HG02943 (cell line): ENCODE measurements at regions not wholly inside any gene's neighbourhood (a gene's known extent, or its start where the extent isn't known, plus 50 kb on each side); places are given as distances from the start of the nearest gene placed in this dataset.

Experiments used
- ATAC-seq: cut with Tn5 transposase; IDR thresholded peaks from one replicate; pipeline ENCODE4 v1.9.1; 2021; ENCODE audit warnings: mild to moderate bottlenecking, low read depth, moderate library complexity; ENCODE audit not compliant: unreplicated experiment

GRCh38 chr6:142500250-142500786 lies 198.5 kb downstream of the ADGRG6 start:
- ATAC-seq: no peak

DNA sequence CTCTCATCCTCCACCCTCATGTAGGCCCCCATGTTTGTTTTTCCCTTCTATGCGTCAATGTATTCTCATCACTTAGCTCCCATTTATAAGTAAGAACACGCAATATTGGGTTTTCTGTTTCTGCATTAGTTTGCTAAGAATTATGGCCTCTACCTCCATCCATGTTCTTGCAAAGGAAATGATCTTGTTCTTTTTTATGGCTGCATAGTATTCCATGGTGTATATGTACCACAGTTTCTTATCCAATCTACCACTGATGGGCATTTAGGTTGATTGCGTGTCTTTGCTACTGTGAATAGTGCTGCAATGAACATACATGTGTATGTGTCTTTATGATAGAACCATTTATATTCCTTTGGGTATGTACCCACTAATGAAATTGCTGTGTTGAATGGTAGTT lies 200.0 kb downstream of the ADGRG6 start:
- no peak for ATAC-seq

DNA sequence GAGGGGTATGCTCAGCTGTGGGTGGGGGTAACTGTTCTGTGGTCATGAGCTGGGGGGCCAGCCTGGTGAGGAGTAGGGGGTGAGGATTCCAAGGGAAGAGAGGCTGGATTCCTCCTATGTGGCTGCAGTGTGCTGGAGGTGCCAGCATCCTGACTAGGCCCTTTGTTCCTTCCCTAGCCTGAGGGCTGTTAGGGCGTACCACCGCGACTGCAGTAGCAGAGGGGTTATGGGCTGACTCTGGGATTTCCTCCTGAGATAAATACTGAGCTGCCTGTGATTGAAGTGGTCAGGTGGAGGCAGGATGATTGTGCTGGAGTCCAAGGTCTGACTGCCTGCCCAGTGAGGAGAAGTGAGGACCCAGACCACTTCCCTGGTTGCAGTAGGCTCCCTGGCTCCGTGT lies 205.3 kb downstream of the ADGRG6 start:
- no peak for ATAC-seq

GRCh38 chr6:142510211-142510610 lies 208.4 kb downstream of the ADGRG6 start:
- no peak for ATAC-seq

- ATAC-seq: no peak
Observed at GRCh38 chr6:142518126-142518525, 216.3 kb downstream of the ADGRG6 start.

GRCh38 chr6:142518761-142519160 lies 217.0 kb downstream of the ADGRG6 start:
- no peak for ATAC-seq

- no peak for ATAC-seq
Observed at GRCh38 chr6:142521791-142522190, 220.0 kb downstream of the ADGRG6 start.

DNA sequence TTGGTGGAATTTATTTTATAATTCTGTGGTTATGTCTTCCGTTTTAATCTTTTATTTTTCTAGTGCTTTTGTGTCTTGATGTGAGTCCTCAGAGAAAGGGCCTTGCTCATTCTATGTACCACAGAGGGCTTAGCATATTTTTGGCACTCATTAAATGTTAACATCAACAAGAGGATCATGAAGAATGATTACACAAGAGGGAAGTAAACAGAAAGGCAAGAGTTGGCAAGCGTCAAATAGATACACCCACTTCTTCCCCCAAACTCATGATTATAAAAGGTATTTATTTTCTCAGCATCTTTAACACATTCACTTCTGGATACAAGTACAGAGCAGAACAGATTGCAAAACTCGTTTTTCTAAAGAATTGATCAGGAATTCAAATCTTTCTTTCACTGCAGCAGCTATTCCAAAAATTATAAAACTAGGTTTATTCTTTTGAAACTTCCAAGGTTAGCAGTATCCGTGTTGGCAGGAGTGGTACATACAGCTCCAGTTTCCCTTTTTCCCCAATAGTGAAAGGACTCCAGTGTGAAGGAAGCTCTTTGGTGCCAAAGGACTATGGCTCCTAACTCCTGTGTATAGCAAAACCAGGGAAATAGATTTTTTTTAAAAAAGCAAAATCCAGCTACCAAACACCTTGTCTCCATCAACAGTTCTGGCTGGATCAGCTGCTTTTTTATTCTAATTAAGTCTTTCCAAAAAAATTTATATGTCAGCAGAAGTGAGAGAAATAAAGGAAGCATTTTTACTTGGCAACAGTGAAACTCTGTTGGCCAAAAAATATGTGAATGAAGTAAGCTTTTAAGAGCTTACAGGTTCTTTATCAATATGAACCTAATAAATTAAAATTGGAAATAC lies 221.9 kb downstream of the ADGRG6 start:
- no peak for ATAC-seq

- no peak for ATAC-seq
Observed at GRCh38 chr6:142530566-142530965, 228.8 kb downstream of the ADGRG6 start.

- ATAC-seq: no peak
Observed at GRCh38 chr6:142531727-142532126, 229.9 kb downstream of the ADGRG6 start.

- ATAC-seq: no peak
Observed at GRCh38 chr6:142534076-142534475, 232.3 kb downstream of the ADGRG6 start.

- ATAC-seq: no peak
Observed at GRCh38 chr6:142534484-142534883, 232.7 kb downstream of the ADGRG6 start.

DNA sequence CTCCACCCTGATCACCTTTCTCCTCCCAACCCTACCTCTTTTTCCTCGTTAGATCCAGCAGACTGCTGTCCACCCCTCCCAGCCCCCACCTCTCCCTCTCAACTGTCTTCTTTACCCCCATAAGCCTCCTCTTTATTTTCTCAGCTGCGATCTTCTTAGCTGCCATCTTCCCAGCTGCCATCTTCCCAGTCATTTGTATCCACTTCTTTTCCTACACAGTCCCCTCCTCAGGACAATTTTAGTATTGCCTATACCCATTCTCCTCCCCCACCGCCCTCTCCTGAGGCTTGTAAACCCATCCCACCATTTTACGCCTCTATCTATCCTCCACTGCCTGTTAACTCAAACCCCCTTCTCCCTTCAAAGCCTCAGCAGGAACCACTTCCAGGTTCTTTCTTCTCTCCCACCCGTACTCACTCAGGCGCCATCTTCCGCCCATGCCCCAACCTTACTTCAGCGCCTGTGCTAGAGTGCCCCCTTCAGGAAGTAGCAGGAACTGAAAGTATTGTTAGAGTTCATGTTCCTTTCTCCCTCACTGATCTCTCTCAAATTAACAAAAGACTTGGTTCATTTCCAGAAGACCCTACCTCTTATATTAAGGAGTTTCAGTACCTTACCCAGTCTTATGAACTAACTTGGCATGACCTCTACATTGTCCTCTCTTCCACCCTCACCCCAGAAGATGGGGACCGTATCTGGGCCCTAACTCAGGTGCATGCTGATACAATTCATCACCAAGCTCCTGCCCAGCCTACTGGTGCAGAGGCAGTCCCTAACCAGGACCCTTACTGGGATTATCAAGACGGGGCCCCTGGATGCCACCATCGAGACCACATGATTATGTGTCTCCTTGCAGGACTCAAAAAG lies 236.0 kb downstream of the ADGRG6 start:
- ATAC-seq: no peak

DNA sequence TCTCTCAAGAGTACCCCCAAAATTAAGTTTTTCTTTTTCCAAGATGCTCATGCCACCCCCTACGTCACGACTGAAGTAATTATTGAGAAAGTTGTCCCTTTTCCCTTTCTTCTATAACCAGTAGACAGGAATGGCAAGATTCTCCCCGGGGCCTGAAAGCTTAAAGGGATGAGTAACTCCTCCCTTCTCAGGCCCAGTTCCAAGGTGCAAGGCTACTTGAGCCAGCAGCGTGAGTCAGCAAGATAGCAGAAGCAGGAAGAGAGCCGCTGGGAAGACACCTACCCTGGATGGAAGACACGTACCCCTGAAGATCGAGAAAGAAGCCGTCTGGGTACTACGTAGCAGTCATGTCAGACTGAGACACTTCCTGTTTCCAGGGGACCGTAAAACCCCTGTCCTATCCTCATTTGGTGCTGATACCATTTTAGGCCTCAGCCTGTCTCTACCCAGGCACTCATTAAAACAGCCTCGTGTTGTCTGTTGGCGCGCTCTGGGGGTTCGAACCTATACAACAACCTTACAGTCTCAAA lies 241.0 kb downstream of the ADGRG6 start:
- no peak for ATAC-seq

DNA sequence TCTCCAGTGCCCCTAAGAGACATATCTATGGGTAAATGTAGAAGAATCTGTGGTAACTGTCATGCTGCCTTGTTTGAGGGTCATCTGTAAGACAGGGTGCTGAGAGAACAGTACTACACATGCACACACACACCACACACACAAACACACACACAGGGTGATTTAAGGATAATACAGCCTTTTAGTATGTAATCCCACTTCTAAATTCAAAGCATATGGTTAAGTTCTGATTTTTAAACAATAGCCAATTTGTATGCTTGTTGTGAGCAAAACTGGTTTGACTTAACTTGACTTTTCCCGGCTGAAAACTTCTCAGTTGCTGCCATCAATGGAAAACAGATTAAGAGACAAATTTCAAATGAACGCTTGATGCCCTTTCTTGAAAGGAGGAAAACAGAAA lies 241.8 kb downstream of the ADGRG6 start:
- no peak for ATAC-seq

- no peak for ATAC-seq
Observed at GRCh38 chr6:142544199-142544838, 242.5 kb downstream of the ADGRG6 start.

GRCh38 chr6:142545147-142545546 lies 243.3 kb downstream of the ADGRG6 start:
- ATAC-seq: no peak

- ATAC-seq: no peak
Observed at GRCh38 chr6:142548566-142548965, 246.8 kb downstream of the ADGRG6 start.

DNA sequence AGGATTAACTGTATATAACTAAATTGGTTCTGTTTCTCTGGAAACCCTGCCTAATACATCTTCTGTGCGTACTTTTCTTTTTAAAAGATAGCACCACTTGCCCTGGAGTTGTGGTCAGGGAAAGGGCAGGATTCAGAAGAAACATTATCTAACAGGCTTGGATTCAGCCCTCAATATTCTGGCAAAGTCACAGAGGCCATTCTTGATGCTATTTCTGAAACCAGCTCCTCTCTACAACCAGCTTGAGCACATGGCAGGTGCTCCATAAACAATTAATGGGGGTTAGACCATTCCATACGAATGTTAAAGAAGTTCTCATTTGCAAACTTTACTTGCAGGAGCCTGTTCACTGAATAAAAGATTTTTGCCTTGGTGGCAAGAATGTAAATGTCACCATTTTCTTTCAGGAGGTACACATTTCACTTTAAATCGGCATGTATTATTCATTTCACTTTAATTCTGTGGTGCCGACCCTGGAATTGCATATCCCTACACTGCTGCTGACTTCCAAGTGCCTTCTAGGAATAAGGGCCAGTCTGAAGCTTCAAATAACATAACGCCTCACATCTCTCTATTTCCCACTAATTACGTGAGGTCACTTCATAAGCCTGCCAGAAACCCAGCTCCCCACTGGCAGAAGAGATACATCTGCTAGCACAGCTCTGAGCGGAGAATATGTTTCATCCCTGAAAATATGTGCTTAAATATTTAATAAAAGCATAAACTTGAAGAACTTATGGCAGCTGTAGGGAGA lies 248.7 kb downstream of the ADGRG6 start:
- no peak for ATAC-seq

GRCh38 chr6:142551274-142551811 lies 249.5 kb downstream of the ADGRG6 start:
- ATAC-seq: no peak
